ENCODE measurements at regions not wholly inside any gene's neighbourhood (a gene's known extent, or its start where the extent isn't known, plus 50 kb on each side); places are given as distances from the start of the nearest gene placed in this dataset.

GRCh38 chr2:167827352-167828097, 419.9 kb downstream of the STK39 start:
- Histone ChIP-seq H3K9me3 (ENCODE audit: control insufficient read depth, insufficient read depth, low read depth, low read length) (no peaks in the 10 kb centered on the region), H3K27me3 (ENCODE audit: control insufficient read depth, insufficient read depth, low read length) (no peaks in the 10 kb centered on the region), H3K4me1 (ENCODE audit: control insufficient read depth, insufficient read depth, low read length) (no peaks in the 10 kb centered on the region), H3K36me3 (ENCODE audit: control insufficient read depth, insufficient read depth, low read length) (no peaks in the 10 kb centered on the region), H3K4me3 (ENCODE audit: low read depth in 2 of 2, low read length in 2 of 2) (no peak overlapping the region), H3K27ac (ENCODE audit: low read length) (no peak overlapping the region)
- ATAC-seq (no peak), DNase-seq (ENCODE audit: low read depth, low spot score) (no peak)
- intact Hi-C loops (cut with micrococcal nuclease; ENCODE audit: unreplicated experiment) (no loop called here), in situ Hi-C loops (cut with HindIII; ENCODE audit: low pct_unique_long_range_greater_than_20kb, low sequenced_read_pairs) (no loop called here)
- BruUV-seq (replicated peaks): no TSS peak
- TF ChIP-seq REST (IDR thresholded peaks at IDR 0.05; ENCODE audit: insufficient read depth in 1 of 2, low read depth in 2 of 2, low read length in 1 of 2) (no peak), POLR2AphosphoS5 (IDR thresholded peaks at IDR 0.05; ENCODE audit: low read depth, low read length) (no peak), SIN3A (IDR thresholded peaks at IDR 0.05; ENCODE audit: borderline replicate concordance, insufficient read depth, low read depth, low read length) (no peak), CTCF (IDR thresholded peaks at IDR 0.05) (no peak)
- ChIA-PET POLR2A (no interaction called here), CTCF (no interaction called here)

- Histone ChIP-seq H3K36me3 (ENCODE audit: control insufficient read depth, insufficient read depth, low read length) (no peaks in the 10 kb centered on the region), H3K4me1 (ENCODE audit: control insufficient read depth, insufficient read depth, low read length) (no peaks in the 10 kb centered on the region), H3K9me3 (ENCODE audit: control insufficient read depth, insufficient read depth, low read depth, low read length) (no peaks in the 10 kb centered on the region), H3K27ac (ENCODE audit: low read length) (no peak overlapping the region), H3K27me3 (ENCODE audit: control insufficient read depth, insufficient read depth, low read length) (no peaks in the 10 kb centered on the region), H3K4me3 (ENCODE audit: low read depth in 2 of 2, low read length in 2 of 2) (no peak overlapping the region)
- in situ Hi-C loops (cut with HindIII; ENCODE audit: low pct_unique_long_range_greater_than_20kb, low sequenced_read_pairs): no loop called here
- POLR2A ChIA-PET: no interaction called here
- no peak for ATAC-seq
- CTCF ChIA-PET: no interaction called here
- no peak for TF ChIP-seq REST (IDR thresholded peaks at IDR 0.05; ENCODE audit: insufficient read depth in 1 of 2, low read depth in 2 of 2, low read length in 1 of 2)
- no peak for TF ChIP-seq SIN3A (IDR thresholded peaks at IDR 0.05; ENCODE audit: borderline replicate concordance, insufficient read depth, low read depth, low read length)
- TF ChIP-seq POLR2AphosphoS5 (IDR thresholded peaks at IDR 0.05; ENCODE audit: low read depth, low read length): no peak
- no peak for TF ChIP-seq CTCF (IDR thresholded peaks at IDR 0.05)
- TF ChIP-seq TCF7L2 (IDR thresholded peaks at IDR 0.05; ENCODE audit: low read depth, low read length): no peak
- no peak for DNase-seq (ENCODE audit: low read depth, low spot score)
- intact Hi-C loops (cut with micrococcal nuclease; ENCODE audit: unreplicated experiment): no loop called here
- no TSS peak for BruUV-seq (replicated peaks)
Measured at GRCh38 chr2:167826906-167827305, 420.5 kb downstream of the STK39 start.
